Transverse colon (tissue), 4 donors: ENCODE measurements at regions not wholly inside any gene's neighbourhood (a gene's known extent, or its start where the extent isn't known, plus 50 kb on each side); places are given as distances from the start of the nearest gene placed in this dataset.

ENCODE experiments used
- POLR2A ChIP-seq: fragments of 450-650 bp; IDR thresholded peaks from one replicate; pipeline ENCODE4 v1.6.1; 2016; ENCODE audit warnings: antibody characterized with exemption, mild to moderate bottlenecking, moderate library complexity
- POLR2AphosphoS5 ChIP-seq, 3 donors: sonication (generic); formaldehyde crosslinking; IDR thresholded peaks; one replicate each; pipeline ENCODE4 v1.6.1; 2016; ENCODE audit warnings: antibody characterized with exemption in 3 of 3
- TF ChIP-seq, protein P1 (sequence below), 5 experiments: fragments of 200-600 bp in 3 of 5; fragments of 450-650 bp in 2 of 5; sonication (generic) in 3 of 5; IDR thresholded peaks; 1 replicate in 2 of 5; 2 replicates in 3 of 5; pipeline ENCODE4 v1.5.1; 2016 to 2017; ENCODE audit warnings: antibody characterized with exemption in 5 of 5, inconsistent platforms in 3 of 5, mild to moderate bottlenecking in 2 of 5, moderate library complexity in 1 of 5

DNA sequence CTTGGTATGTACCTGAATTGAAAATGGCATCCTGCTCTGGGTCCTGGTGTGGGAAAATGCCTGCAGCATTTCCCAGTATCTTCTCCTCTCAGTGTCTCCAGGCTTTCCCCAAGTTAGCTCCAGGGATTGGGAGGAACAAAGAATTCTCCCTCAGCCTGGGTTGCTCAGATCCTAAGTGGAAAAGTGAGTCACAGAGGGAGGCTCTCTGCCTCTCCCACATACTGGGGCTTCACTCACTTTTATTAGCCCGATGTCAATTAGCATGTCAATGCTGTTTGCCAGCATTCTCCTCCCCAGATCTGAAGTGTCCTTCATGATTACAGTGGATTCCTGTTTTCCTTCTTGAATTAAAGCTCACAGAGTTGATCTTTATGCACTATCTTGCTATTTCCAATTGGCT lies 655.0 kb downstream of the EPHA3 start:
- TF ChIP-seq, protein P1, sequence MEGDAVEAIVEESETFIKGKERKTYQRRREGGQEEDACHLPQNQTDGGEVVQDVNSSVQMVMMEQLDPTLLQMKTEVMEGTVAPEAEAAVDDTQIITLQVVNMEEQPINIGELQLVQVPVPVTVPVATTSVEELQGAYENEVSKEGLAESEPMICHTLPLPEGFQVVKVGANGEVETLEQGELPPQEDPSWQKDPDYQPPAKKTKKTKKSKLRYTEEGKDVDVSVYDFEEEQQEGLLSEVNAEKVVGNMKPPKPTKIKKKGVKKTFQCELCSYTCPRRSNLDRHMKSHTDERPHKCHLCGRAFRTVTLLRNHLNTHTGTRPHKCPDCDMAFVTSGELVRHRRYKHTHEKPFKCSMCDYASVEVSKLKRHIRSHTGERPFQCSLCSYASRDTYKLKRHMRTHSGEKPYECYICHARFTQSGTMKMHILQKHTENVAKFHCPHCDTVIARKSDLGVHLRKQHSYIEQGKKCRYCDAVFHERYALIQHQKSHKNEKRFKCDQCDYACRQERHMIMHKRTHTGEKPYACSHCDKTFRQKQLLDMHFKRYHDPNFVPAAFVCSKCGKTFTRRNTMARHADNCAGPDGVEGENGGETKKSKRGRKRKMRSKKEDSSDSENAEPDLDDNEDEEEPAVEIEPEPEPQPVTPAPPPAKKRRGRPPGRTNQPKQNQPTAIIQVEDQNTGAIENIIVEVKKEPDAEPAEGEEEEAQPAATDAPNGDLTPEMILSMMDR (IDR thresholded peaks at IDR 0.05) = no peak
- no peak for TF ChIP-seq POLR2A
- no peak for TF ChIP-seq POLR2AphosphoS5 (IDR thresholded peaks at IDR 0.05)
